ENCODE measurements at regions not wholly inside any gene's neighbourhood (a gene's known extent, or its start where the extent isn't known, plus 50 kb on each side); places are given as distances from the start of the nearest gene placed in this dataset.

- WGBS, 2 experiments (ENCODE audit: extremely low coverage in 1 of 2, insufficient coverage in 1 of 2, insufficient read length in 1 of 2, insufficient replicate concordance in 2 of 2, low coverage in 1 of 2, low lambda C conversion rate in 2 of 2, missing lambda C conversion rate in 1 of 2), result 76% methylated on average over 2 of the region's 3 CpGs; no CpG with 5 or more reads in 1 of the 2 experiments
- FAIRE-seq, result no peak
- H3K36me3 ChIP-seq (ENCODE audit: control insufficient read depth in 2 of 4, insufficient read depth in 4 of 4, low read length in 3 of 4), result no peaks in the 10 kb centered on the region; a peak in 1 of 8 replicates
- TF ChIP-seq CHD7 (IDR thresholded peaks at IDR 0.05; ENCODE audit: insufficient replicate concordance, low read length), result no peak
Measured at GRCh38 chr15:99508852-99509251, 56.9 kb upstream of the MEF2A start.

More at GRCh38 chr15:99508852-99509251, 56.9 kb upstream of the MEF2A start:
- H3K79me2 ChIP-seq (ENCODE audit: control insufficient read depth in 1 of 2, insufficient read depth in 2 of 2, low read length in 2 of 2), result no peaks in the 10 kb centered on the region
- H2AFZ ChIP-seq (ENCODE audit: low read length), result no peak overlapping the region
- no peak overlapping the region for H3K4me3 ChIP-seq (ENCODE audit: extremely low read depth in 1 of 4, insufficient read depth in 2 of 4, low read depth in 3 of 4, low read length in 4 of 4)
- no peak overlapping the region for H4K8ac ChIP-seq (ENCODE audit: extremely low read depth, insufficient read depth, low read length)
- no peaks in the 10 kb centered on the region for H3K4me1 ChIP-seq (replicated peaks in 1 of 4; ENCODE audit: control insufficient read depth in 3 of 4, insufficient read depth in 4 of 4, low read length in 3 of 4)
- no peak overlapping the region for H3K27ac ChIP-seq (ENCODE audit: low read depth, low read length)
- H4K91ac ChIP-seq (replicated peaks; ENCODE audit: insufficient read length, low read length), result no peak overlapping the region
- no peak overlapping the region for H3K4ac ChIP-seq (replicated peaks; ENCODE audit: insufficient read length, low read depth, low read length)
- H3K23ac ChIP-seq (ENCODE audit: insufficient read length), result no peak overlapping the region
- no peak for DNase-seq (ENCODE audit: low read depth in 1 of 2, low spot score in 2 of 2)
- no peak overlapping the region for H2AK5ac ChIP-seq (ENCODE audit: low read depth, low read length)
- H3K9ac ChIP-seq (replicated peaks in 1 of 4; ENCODE audit: extremely low read depth in 1 of 4, low read depth in 3 of 4, low read length in 3 of 4), result no peak overlapping the region
- no peaks in the 10 kb centered on the region; a peak in 1 of 7 replicates for H3K27me3 ChIP-seq (replicated peaks in 1 of 4; ENCODE audit: control insufficient read depth in 3 of 4, extremely low read depth in 1 of 4, insufficient read depth in 3 of 4, low read length in 3 of 4)
- H3K56ac ChIP-seq (replicated peaks; ENCODE audit: insufficient read length, low read depth, low read length), result no peak overlapping the region
- no peaks in the 10 kb centered on the region for H3K23me2 ChIP-seq (ENCODE audit: low read depth, low read length)
- no peak overlapping the region for H3K14ac ChIP-seq (ENCODE audit: insufficient read length)
- no peak overlapping the region for H2BK120ac ChIP-seq (replicated peaks; ENCODE audit: low read depth, low read length)
- no peak overlapping the region for H4K5ac ChIP-seq (ENCODE audit: insufficient read length, low read depth, low read length)
- H4K20me1 ChIP-seq (replicated peaks in 1 of 2; ENCODE audit: control insufficient read depth in 1 of 2, insufficient read depth in 2 of 2, low read length in 2 of 2), result no peaks in the 10 kb centered on the region
- no peaks in the 10 kb centered on the region for H3K9me3 ChIP-seq (ENCODE audit: insufficient read depth in 2 of 2, low read depth in 1 of 2, low read length in 1 of 2)
- H2BK15ac ChIP-seq (ENCODE audit: low read length), result no peak overlapping the region
- H2BK5ac ChIP-seq (ENCODE audit: low read depth, low read length), result no peak overlapping the region
- POLR2A ChIA-PET (ENCODE audit: partially characterized antibody), result no interaction called here
- H2BK12ac ChIP-seq (ENCODE audit: low read depth, low read length), result no peak overlapping the region
- CTCF ChIA-PET (ENCODE audit: partially characterized antibody), result no interaction called here
- no peak overlapping the region for H3K4me2 ChIP-seq (ENCODE audit: insufficient read depth in 1 of 2, low read depth in 2 of 2, low read length in 2 of 2)
- no peak overlapping the region for H3K18ac ChIP-seq (ENCODE audit: extremely low read depth, low read length)
- H3K79me1 ChIP-seq (ENCODE audit: low read depth, low read length), result no peaks in the 10 kb centered on the region
- no peak overlapping the region for H2BK20ac ChIP-seq (ENCODE audit: low read length)

Measured in H1 (cell line).